ENCODE measurements at regions not wholly inside any gene's neighbourhood (a gene's known extent, or its start where the extent isn't known, plus 50 kb on each side); places are given as distances from the start of the nearest gene placed in this dataset.
"Not testable (repeated sequence)": the region's sequence is repeated elsewhere in the genome, so short reads cannot be mapped to it uniquely, and the experiment has no call there.

DNA sequence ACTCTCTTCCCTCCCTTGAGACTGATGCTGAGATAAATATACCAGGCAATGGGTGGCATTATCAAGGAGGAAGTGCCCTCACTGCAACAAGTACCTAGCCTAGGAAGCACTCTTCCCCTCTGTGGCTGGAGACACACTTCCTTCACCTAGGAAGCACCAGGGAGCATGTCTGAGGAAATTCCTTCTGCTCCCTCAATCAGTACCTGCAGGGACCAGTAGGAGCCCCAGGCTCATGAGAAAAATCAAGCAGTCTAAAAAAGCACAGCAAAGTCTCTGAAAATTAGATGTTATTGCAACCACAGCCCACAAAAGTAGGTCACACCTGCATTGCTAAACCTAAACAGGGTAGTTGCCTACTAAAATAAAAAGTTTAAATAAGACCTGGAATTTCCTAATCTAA lies 78.2 kb upstream of the TRPM1 start:
- no peak for DNase-seq

DNA sequence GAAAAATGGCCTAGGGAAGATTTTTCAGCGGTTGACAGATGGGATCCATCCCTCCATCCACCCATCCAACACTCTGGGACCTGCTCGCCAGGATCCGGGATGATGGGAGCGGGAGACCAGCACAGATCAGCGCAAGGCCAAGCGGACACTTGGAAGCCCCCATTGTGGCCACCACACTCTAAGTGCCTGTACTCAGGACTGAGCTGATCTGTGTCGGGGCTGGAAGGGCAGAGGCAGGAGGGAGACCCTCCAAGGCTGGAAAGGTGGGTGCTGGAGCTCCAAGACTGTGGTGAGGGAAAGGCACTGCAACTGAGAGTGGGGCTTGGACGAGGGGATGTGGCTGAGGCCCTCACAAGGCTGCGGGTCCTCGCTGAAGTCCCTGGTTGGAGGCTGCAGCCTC lies 91.8 kb upstream of the TRPM1 start:
- DNase-seq, result no peak

DNA sequence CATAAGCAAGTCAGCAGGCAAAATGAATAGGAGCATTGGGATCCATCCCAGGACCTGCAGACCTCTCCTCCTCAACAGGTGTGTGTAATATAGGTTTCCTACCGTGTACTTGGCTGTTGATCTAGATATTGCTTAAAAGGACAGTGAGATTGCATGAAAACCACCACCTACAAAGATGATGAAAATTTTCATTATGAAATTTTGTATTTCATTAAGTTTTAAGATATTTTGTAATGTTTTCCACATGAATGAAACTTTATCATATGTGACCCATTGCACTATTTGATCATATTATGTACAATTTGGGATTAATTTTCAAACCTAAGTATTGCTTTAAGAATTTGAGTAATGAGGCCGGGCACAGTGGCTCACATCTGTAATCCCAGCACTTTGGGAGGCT lies 94.3 kb upstream of the TRPM1 start:
- no peak for DNase-seq

GRCh38 chr15:31197497-31198414 lies 96.2 kb upstream of the TRPM1 start:
- no peak for DNase-seq

DNA sequence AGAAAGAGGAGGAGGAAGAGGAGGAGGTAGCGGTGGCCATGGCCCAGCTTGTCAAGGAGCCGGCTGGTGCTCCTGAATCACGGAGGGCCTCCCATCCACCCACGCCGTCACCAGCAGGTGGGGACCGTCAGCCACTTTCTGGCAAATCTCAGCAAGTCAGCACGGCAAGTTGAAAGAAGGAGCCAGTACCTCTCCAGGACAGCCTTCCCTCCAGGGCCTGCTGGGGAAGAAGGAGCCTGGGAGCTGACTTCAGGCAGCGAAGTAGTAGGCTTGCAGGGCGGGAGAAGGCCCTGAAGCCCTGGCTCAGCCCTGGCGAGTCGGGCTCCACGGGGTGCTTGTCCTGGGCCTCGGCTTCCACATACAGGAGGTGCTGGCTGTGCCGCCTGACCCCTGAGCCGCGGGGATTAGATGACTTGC lies 99.2 kb upstream of the TRPM1 start:
- peak in 1 of 2 donors; percentile 34 for DNase-seq

DNA sequence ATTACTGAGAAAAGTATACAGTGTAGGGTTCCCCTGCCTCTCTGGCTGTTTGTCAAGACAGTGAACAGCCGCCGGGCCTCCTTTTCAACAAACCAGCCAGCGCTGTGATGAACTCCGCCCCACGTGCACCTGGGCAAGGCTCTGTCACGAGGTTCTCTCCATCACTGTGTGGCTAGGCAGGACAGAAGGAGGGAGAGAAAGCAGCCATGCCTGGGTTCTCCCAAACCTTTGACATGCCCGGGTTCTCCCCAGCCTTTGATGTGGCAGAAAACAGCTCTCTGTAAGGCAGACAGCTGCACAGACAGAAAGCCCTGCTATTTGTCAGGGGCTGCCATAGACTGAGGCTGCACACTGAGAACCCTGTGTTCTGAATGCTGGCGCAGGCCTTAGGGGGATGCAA lies 101.4 kb upstream of the TRPM1 start:
- DNase-seq, result no peak

GRCh38 chr15:31203999-31204398 lies 102.5 kb upstream of the TRPM1 start:
- DNase-seq, result no peak

DNA sequence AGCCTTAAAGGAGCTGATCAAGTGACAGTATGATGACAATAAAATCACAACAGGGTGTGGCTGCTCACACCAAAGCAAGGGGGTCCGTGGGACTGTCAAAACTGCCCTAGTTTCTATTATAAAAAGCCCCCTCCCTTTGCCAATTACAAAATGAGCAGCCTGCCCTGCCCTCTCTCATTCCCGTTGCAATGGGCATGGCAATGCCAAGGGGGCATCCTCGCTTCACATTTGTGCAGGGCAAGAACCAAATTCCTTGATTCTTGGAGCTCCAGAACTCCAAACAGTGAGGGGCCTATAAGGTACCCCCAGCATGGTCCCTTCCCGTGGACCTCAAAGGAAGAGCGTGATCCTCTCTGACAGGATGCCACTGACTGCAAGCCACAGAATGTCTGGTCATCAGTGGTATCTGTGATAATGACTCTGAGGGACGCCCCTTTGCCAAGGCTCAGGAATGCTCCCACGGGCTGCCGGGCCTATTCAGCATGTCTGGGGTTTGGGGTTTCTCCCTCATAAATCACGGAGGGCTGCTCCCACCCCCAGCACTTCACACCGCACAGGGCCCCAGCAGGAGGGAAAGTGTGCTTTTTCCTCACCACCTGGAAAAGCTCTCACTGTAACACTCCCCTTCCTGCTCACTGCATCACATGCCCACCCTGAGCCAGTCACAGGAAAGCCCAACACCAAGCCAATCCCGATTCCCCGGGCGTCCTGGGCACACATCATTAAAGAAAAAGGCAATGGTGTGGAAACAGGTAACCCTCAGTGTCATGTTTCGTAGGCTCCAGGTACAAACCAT lies 105.1 kb upstream of the TRPM1 start:
- no peak for DNase-seq

DNA sequence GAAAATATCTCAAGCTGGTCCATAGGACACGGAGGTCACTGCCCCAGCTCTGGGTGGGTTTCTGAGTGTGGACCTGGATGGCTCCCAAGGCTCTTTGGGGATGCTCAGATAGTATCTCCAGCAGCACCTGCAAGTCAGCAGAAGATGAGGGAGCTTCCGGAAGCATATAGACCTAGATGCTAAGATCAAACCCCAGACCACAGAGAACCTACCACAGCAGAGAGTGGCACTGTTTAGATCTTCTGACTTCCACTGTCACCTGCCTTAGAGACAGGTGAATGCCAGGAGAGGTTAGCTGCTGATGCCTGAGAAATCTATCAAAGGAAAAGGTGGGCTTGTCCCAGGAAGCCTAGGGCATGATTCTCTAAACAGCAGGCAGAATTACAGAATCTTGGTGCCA lies 105.7 kb upstream of the TRPM1 start:
- DNase-seq, result no peak

GRCh38 chr15:31207861-31208260 lies 106.3 kb upstream of the TRPM1 start:
- DNase-seq, result not testable (repeated sequence)

GRCh38 chr15:31208817-31209216 lies 107.3 kb upstream of the TRPM1 start:
- no peak for DNase-seq

- DNase-seq, result no peak
Measured at GRCh38 chr15:31211353-31211752, 109.8 kb upstream of the TRPM1 start.

- no peak for DNase-seq
Measured at GRCh38 chr15:31212326-31213080, 111.0 kb upstream of the TRPM1 start.

- DNase-seq, result no peak
Measured at GRCh38 chr15:31214158-31214863, 112.3 kb upstream of the KLF13 start.

DNA sequence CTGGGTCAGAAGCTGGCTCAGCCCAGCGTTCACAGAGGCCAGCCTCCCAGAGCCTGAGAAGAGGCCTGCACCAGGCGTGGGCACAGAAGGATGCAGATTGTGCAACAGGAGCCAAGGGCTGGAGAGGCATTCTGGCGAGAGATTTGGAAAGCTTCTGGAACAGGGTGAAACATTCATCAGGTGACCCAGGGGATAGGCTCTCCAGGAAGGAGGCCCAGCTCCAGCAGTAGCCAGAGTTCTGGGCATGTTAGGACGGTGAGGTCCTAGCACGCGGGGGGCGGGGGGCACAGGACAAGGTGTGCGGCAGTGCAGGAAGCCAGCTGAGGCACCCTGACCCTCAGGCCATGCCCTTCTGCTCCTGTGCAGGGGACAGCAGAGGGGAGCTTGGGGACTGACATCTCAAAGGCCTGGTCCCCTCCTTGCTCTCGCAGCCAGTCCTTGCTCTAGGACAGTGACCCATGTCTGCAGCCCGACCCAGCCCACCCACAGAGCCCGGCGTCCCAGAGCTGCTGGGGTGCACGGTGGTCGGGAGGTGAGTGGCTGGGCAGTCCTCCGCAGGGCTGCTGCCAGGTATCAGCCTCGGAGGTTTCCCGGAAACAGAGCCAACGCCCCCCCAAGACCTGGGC lies 111.7 kb upstream of the KLF13 start:
- DNase-seq, result no peak

- peak; percentile 55 to 89 for DNase-seq
Measured at GRCh38 chr15:31215490-31216214, 111.0 kb upstream of the KLF13 start.

DNA sequence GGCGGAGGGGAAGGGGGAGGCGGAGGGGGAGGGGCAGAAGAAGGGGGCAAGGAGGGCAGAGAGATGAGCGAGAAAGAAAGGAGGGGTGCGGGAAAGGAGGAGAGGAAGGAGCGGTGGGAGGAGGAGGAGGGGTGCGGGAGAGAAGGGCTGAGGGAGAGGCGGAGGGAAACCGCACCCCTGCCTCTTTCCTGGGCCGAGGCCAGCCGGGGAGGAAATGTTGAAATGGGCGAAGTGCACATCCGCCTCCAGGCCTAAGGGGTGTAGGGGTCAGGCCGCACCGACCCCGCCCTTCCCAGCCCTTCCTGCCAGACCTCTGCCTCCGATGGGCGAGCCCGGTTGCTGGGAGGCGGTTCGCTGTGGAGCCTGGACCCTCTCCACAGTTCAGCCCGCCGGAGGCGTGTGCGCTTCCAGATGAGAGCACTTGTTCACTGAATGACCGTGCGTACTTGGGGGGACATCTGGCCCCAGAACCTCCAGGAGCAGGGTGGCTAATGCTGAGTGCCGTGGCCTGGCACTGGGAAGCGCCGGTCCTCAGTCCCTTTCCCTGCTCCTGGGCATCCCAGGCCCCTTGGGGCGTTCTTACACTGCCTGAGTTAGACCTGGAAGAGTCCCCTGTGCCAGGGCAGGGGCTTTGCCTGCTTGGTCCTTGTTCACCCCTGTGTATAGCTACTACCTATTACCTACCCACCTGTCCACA lies 110.3 kb upstream of the KLF13 start:
- DNase-seq, result peak; percentile 63 to 82

GRCh38 chr15:31217067-31217466 lies 109.6 kb upstream of the KLF13 start:
- DNase-seq, result no peak

DNA sequence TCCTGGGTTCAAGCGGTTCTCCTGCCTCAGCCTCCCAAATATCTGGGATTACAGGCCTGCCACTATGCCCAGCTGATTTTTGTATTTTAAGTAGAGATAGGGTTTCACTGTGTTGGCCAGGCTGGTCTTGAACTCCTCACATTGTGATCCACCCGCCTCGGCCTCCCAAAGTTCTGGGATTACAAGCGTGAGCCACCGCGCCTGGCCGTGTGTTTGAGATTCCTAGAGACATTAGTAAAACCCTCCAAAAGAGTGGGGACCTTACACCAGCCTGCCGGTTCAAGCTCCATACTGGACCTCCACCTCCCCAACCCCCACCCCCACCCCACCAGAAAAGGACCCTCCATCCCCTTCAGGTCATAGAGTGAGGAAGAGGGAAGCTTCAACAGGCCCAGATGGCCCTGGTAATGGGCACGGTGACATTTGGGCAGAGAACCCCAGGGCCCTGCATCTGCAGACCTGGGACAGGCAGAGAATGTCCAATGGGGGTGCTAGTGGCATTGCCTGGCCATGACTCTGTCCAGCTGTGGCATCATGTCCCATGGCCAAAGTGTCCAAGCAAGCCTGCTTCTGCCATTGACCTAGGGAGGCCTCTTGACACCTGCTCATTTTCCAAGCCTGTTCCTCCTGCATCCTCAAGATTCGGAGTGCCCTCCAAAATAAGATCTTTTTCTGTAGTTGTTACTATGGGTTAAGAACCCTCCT lies 108.9 kb upstream of the KLF13 start:
- no peak for DNase-seq

DNA sequence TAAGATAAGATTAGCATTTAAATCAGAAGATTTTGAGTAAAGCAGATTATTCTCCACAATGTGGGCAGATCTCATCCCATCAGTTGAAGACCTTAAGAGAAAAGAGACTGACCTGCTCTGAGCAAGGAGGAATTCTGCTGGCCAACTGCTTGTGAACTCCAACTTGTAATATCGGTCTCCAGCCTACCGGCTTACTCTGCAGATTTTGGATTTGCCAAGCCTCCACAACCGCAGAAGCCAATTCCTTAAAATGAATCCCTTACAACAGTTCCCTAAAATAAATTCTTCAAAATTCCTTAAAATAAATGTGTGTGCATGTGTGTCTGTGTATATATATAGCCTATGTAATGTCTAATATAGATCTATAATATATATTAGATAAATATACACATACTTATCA lies 107.4 kb upstream of the KLF13 start:
- DNase-seq, result no peak
